DMS53 treated with DMSO at 0.1 percent for 48 hours (cell line): ENCODE measurements at regions not wholly inside any gene's neighbourhood (a gene's known extent, or its start where the extent isn't known, plus 50 kb on each side); places are given as distances from the start of the nearest gene placed in this dataset.
A peak's percentile ranks its signal among the peaks of the same experiment; 100 is the strongest.
"Not testable (repeated sequence)": the region's sequence is repeated elsewhere in the genome, so short reads cannot be mapped to it uniquely, and the experiment has no call there.

Source experiments
- DNase-seq: peaks from one replicate; lab custom pipeline; 2025; ENCODE audit not compliant: unreplicated experiment; lab: John Stamatoyannopoulos, UW

DNA sequence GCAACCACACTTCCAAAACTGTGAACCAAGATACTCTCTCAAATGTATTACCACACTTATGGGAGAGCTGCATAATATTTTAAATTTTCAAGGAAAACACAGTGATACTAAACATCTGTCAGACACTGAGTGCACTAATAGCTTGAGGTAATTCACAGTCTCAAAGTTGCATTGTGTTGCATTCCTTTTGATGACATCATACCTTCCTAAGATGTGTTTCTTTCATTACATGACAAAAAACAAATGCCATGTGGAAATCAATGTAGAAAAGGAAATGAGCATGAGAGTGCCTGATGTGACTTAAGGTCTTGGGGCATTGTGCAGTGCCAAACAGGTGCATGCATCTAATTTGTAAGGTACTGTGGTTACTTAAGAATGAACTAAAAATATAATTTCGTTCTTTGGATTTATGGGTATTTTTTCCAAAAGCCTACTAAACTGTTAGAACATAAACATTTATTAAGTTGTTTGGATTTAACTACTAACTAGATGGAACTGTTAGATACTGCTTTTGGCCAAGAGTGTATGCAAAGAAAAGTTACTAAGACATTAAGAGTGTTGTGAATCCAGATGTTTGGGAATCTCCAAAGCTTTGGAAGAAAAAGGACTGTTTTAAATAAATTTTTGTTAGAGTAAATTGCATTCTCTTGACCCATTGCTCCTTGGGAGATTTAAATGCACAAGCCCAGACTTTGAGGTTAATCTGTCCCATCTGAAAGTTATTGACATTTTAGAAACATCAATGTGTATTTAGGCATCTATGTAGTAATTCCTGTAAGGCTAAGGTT, 496.2 kb upstream of the SEMA3D start:
- no peak for DNase-seq

DNA sequence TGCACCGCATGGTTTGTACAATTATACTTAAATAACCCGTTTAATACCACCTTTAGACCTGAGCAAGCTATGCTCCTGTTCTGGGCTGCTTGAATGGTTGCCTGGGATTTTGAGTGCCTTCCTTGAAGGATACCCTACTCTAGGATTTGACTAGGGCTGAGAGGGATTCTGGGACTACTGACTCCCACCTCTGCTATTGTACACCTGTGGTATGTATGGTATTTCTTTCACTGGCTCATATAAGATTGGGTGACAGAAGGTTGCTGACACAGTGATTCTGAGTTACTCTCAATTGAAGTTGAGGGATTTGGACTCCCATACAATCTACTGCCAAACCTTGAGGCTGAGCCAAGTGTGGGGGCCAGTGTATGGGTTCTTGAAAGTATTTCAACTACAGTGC, 494.4 kb upstream of the SEMA3D start:
- DNase-seq, result no peak

GRCh38 chr7:85675093-85675492, 488.2 kb upstream of the SEMA3D start:
- not testable (repeated sequence) for DNase-seq

GRCh38 chr7:85673876-85674275, 487.0 kb upstream of the SEMA3D start:
- no peak for DNase-seq

DNA sequence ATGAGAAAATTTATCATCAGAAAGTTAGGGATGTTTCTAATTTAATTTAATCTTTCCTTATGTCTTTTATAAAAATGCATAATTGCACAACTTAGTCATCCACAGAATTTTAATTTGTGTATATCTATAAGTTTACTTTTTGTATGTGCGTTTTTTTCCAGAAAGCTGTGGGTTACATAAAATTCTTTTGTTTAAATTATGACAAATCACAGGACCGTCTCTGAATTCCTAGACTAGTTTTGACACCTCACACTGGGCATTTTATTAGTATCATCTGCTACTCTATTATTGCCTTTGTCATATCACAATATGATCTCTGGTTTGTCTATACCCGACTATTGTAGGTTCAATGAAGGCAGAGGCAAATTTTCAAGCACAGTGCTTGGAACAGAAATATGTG, 482.4 kb upstream of the SEMA3D start:
- no peak for DNase-seq

DNA sequence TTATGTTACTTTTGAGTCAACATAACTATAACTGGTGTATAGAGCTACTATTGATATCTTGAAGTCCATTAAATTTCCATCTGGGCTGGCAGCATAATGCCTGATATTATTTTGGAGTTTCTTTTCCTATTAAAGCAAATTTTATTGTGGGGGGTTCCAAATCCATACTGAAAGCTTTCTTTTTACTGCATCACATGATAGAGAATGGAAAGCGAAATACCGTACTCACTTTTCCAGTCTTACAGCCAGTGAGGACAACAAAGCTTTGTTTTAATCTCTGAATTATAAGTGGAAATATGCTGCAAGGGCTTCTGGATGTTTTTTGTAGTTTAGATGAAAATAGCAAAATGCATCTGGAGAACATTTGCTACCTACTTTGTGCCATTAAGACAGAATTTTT, 477.5 kb upstream of the SEMA3D start:
- DNase-seq, result no peak

- DNase-seq, result no peak
Observed at GRCh38 chr7:85659364-85659763, 472.5 kb upstream of the SEMA3D start.

DNA sequence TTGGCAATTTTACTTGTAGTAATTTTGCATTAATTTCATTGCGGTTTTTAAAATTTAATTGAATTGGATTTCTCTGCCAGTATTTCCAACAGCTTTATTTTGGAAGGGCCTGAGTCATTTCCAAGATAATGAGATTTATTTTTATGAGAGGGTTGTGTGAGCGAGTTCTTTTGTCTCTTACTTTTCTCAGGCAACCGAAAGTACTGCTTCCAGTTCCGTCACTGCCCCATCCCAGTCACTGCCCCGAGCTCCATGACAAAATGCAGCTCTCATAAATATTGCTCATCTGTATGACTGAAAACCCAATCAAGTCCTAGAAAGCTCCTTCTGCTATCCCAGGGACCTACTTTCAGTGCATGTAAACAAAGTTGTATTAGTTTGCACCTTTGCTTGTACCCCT, 468.4 kb upstream of the SEMA3D start:
- DNase-seq, result no peak

GRCh38 chr7:85644272-85644671, 457.4 kb upstream of the SEMA3D start:
- DNase-seq, result no peak

DNA sequence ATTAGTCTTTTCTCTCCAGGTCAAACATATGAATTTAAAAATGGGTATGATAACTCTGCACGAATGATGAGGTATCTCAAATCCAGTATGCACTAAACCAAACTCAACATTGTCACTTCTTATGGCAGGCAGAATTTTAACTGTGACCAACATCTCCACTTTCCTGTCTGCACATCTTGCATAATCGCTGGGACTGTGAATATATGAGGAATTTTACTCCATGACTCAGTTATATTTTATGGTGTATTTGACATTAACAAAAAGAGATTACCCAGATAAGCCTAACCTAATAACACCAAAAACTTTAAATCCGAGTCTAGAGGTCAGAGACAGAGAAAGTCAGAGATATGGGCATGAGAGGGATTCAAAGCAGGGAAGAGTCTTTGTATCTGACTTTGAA, 454.5 kb upstream of the SEMA3D start:
- no peak for DNase-seq

DNA sequence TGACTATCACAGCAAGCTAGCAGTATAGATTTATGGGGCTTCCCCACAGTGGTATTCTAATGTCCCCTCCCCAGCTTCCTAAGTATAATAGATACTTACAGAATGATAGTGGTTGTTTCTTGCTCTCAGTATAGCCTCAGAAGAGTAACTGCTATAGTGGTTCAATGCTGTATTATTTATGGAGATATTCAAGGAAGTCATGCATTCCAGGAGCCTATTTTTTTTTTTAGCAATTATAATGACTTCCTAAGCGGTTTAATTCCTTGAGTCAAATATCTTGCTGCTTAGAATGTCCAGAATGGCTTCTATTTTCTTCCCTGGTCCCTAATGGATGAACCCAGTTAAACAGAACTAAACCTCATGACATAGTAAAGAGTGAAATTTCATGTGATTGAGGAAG, 451.5 kb upstream of the SEMA3D start:
- no peak for DNase-seq

GRCh38 chr7:85634951-85635350, 448.1 kb upstream of the SEMA3D start:
- peak; percentile 83 for DNase-seq

GRCh38 chr7:85630904-85631600, 444.2 kb upstream of the SEMA3D start:
- peak; percentile 77 for DNase-seq

- DNase-seq, result no peak
Observed at GRCh38 chr7:85627791-85628586, 441.1 kb upstream of the SEMA3D start.

DNA sequence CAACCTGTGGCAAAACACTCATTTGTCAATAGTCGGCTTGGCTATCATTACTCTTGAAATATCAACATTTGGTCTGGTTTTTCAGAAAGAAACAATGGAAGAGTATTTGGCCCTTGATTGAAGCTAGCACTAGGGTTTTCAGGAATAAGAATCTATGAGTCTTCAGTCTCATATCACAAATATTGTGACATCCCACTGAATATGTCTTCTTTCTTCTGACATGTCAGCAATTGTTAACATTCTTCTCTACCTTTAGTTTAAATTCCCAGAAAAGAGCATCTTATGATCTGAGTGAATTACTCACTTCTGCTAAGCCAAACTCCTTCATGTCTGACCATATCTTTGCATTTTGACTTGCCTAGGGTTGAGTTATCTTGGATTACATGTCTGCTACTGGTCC, 435.2 kb upstream of the SEMA3D start:
- no peak for DNase-seq

GRCh38 chr7:85620936-85621685, 434.3 kb upstream of the SEMA3D start:
- no peak for DNase-seq

GRCh38 chr7:85619236-85619635, 432.4 kb upstream of the SEMA3D start:
- DNase-seq, result no peak

DNA sequence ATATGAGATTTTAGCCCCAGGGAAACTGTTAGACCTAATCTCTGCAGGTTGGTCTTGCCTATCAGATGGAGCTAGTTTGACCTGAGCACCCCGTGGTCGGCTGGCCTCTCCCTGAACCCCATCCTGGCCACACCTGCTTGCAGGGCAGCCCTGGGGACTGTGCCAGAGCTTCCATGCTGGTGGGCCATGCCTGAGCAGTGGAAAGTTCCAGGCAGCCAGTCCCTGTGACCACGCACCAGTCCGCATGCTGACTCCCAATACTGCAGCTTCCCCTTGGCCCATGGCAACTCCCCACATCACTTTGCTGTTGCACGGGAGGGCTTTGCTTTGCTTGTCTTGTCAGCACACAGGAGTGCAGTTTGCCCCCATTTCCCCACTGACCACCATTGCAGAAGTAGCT, 427.8 kb upstream of the SEMA3D start:
- no peak for DNase-seq

DNA sequence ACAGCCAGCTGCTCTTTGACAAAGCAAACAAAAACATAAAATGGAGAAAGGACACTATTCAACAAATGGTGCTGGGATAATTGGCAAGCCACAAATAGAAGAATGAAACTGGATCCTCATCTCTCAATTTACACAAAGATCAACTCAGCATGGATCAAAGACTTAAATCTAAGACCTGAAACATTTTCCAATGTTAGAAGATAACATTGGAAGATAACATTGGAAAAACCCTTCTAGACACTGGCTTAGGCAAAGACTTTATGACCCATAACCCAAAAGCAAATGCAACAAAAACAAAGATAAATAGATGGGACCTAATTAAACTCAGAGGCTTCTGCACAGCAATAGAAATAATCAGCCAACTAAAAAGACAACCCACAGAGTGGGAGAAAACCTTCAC, 425.7 kb upstream of the SEMA3D start:
- DNase-seq, result peak; percentile 77

GRCh38 chr7:85608804-85609203, 421.9 kb upstream of the SEMA3D start:
- no peak for DNase-seq

DNA sequence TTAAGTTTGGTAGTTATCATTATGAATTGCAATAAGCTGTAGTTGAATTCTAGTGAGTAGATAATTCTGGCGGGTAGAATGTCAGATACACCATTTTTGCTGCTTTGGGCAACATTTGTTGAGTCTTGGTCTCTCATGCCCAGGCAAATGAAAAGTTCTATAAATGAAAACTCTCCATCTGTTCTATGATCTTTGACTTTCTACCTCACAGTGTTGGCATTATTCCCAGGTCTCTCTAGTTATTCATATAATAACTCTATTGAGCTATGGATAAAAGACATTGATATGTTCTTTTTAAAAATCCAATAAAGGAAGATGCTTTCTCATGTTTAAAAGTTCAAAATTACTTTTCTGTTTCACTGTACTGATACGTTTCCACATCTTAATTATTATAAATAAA, 415.3 kb upstream of the SEMA3D start:
- DNase-seq, result no peak
